ENCODE measurements at regions not wholly inside any gene's neighbourhood (a gene's known extent, or its start where the extent isn't known, plus 50 kb on each side); places are given as distances from the start of the nearest gene placed in this dataset.
A peak's percentile ranks its signal among the peaks of the same experiment; 100 is the strongest.

- DNase-seq (ENCODE audit: low spot score), result no peak
Observed at GRCh38 chr6:82015043-82015442, 232.5 kb downstream of the IBTK start.

GRCh38 chr6:82013561-82014530 is 233.7 kb downstream of the IBTK start:
- no peak for DNase-seq (ENCODE audit: low spot score)

- DNase-seq (ENCODE audit: low spot score), result peak; percentile 41
Observed at GRCh38 chr6:82006027-82006738, 241.4 kb downstream of the IBTK start.

- DNase-seq (ENCODE audit: low spot score), result no peak
Observed at GRCh38 chr6:82000551-82000950, 247.0 kb downstream of the IBTK start.

GRCh38 chr6:81999826-82000225 is 247.3 kb upstream of the TENT5A start:
- DNase-seq (ENCODE audit: low spot score), result no peak

- no peak for DNase-seq (ENCODE audit: low spot score)
Observed at GRCh38 chr6:81999270-81999669, 246.8 kb upstream of the TENT5A start.

GRCh38 chr6:81998432-81998831 is 246.0 kb upstream of the TENT5A start:
- no peak for DNase-seq (ENCODE audit: low spot score)

- no peak for DNase-seq (ENCODE audit: low spot score)
Observed at GRCh38 chr6:81997090-81997926, 244.8 kb upstream of the TENT5A start.

GRCh38 chr6:81996414-81996813 is 243.9 kb upstream of the TENT5A start:
- no peak for DNase-seq (ENCODE audit: low spot score)

- DNase-seq (ENCODE audit: low spot score), result peak; percentile 19
Observed at GRCh38 chr6:81995548-81996289, 243.2 kb upstream of the TENT5A start.

- DNase-seq (ENCODE audit: low spot score), result no peak
Observed at GRCh38 chr6:81988871-81989270, 236.4 kb upstream of the TENT5A start.

- DNase-seq (ENCODE audit: low spot score), result no peak
Observed at GRCh38 chr6:81988446-81988845, 236.0 kb upstream of the TENT5A start.

- no peak for DNase-seq (ENCODE audit: low spot score)
Observed at GRCh38 chr6:81987293-81987692, 234.8 kb upstream of the TENT5A start.

- no peak for DNase-seq (ENCODE audit: low spot score)
Observed at GRCh38 chr6:81985191-81985590, 232.7 kb upstream of the TENT5A start.

- DNase-seq (ENCODE audit: low spot score), result no peak
Observed at GRCh38 chr6:81984599-81984998, 232.1 kb upstream of the TENT5A start.

GRCh38 chr6:81981812-81982211 is 229.3 kb upstream of the TENT5A start:
- DNase-seq (ENCODE audit: low spot score), result no peak

GRCh38 chr6:81979767-81980166 is 227.3 kb upstream of the TENT5A start:
- no peak for DNase-seq (ENCODE audit: low spot score)

GRCh38 chr6:81979329-81979728 is 226.8 kb upstream of the TENT5A start:
- no peak for DNase-seq (ENCODE audit: low spot score)

- DNase-seq (ENCODE audit: low spot score), result no peak
Observed at GRCh38 chr6:81978230-81978629, 225.7 kb upstream of the TENT5A start.

- no peak for DNase-seq (ENCODE audit: low spot score)
Observed at GRCh38 chr6:81977486-81977885, 225.0 kb upstream of the TENT5A start.

GRCh38 chr6:81969814-81970213 is 217.3 kb upstream of the TENT5A start:
- DNase-seq (ENCODE audit: low spot score), result peak; percentile 18

- DNase-seq (ENCODE audit: low spot score), result no peak
Observed at GRCh38 chr6:81969011-81969410, 216.5 kb upstream of the TENT5A start.
